Liver (tissue), 3 donors: ENCODE measurements at regions not wholly inside any gene's neighbourhood (a gene's known extent, or its start where the extent isn't known, plus 50 kb on each side); places are given as distances from the start of the nearest gene placed in this dataset.

Source experiments
- ATF3 ChIP-seq: IDR thresholded peaks from 2 replicates; pipeline ENCODE4 v1.6.1; 2016; ENCODE audit warnings: antibody characterized with exemption
- CTCF ChIP-seq: fragments of 150-350 bp; IDR thresholded peaks from 2 replicates; pipeline ENCODE4 v1.5.1; 2017; ENCODE audit warnings: improper control_type of control experiment, low read depth, low read length; ENCODE audit not compliant: missing input control
- EGR1 ChIP-seq, 2 donors: IDR thresholded peaks; 2 replicates each; pipeline ENCODE4 v1.6.1; 2016 to 2018; ENCODE audit warnings: antibody characterized with exemption in 2 of 2, low read depth in 2 of 2
- FOXA2 ChIP-seq: IDR thresholded peaks from 2 replicates; pipeline ENCODE4 v1.6.1; 2016; ENCODE audit warnings: antibody characterized with exemption
- GABPA ChIP-seq, 2 donors: IDR thresholded peaks in 1 of 2; conservative IDR thresholded peaks in 1 of 2; 2 replicates each; pipeline ENCODE4 v1.6.1; 2016; ENCODE audit warnings: antibody characterized with exemption in 2 of 2, mild to moderate bottlenecking in 1 of 2, moderate library complexity in 1 of 2
- HNF4A ChIP-seq, 2 donors: conservative IDR thresholded peaks; 2 replicates each; pipeline ENCODE4 v1.6.1; 2016; ENCODE audit warnings: antibody characterized with exemption in 2 of 2, mild to moderate bottlenecking in 2 of 2
- JUND ChIP-seq, 2 donors: IDR thresholded peaks; 2 replicates each; pipeline ENCODE4 v1.6.1; 2016; ENCODE audit warnings: antibody characterized with exemption in 2 of 2
- NR2F2 ChIP-seq: IDR thresholded peaks from 2 replicates; pipeline ENCODE4 v1.6.1; 2016; ENCODE audit warnings: antibody characterized with exemption
- RAD21 ChIP-seq, 2 donors: IDR thresholded peaks; 2 replicates each; pipeline ENCODE4 v1.6.1; 2016; ENCODE audit warnings: antibody characterized with exemption in 2 of 2, mild to moderate bottlenecking in 2 of 2
- YY1 ChIP-seq: IDR thresholded peaks from 2 replicates; pipeline ENCODE4 v1.6.1; 2016; ENCODE audit warnings: antibody characterized with exemption, mild to moderate bottlenecking
- TF ChIP-seq, protein P1 (sequence below): IDR thresholded peaks from 2 replicates; pipeline ENCODE4 v1.6.1; 2016; ENCODE audit warnings: antibody characterized with exemption
- TF ChIP-seq, protein P2 (sequence below): IDR thresholded peaks from 2 replicates; pipeline ENCODE4 v1.6.1; 2016; ENCODE audit warnings: antibody characterized with exemption
- donor health status: healthy.
- donor health status: healthy.

GRCh38 chr5:4576908-4577307 is 563.2 kb upstream of the ADAMTS16 start:
- no peak for TF ChIP-seq CTCF
- no peak for TF ChIP-seq GABPA (IDR thresholded peaks at IDR 0.05 in 1 of 2, conservative IDR thresholded peaks at IDR 0.05 in 1 of 2)
- no peak for TF ChIP-seq HNF4A (conservative IDR thresholded peaks at IDR 0.05)
- no peak for TF ChIP-seq FOXA2
- TF ChIP-seq, protein P1, sequence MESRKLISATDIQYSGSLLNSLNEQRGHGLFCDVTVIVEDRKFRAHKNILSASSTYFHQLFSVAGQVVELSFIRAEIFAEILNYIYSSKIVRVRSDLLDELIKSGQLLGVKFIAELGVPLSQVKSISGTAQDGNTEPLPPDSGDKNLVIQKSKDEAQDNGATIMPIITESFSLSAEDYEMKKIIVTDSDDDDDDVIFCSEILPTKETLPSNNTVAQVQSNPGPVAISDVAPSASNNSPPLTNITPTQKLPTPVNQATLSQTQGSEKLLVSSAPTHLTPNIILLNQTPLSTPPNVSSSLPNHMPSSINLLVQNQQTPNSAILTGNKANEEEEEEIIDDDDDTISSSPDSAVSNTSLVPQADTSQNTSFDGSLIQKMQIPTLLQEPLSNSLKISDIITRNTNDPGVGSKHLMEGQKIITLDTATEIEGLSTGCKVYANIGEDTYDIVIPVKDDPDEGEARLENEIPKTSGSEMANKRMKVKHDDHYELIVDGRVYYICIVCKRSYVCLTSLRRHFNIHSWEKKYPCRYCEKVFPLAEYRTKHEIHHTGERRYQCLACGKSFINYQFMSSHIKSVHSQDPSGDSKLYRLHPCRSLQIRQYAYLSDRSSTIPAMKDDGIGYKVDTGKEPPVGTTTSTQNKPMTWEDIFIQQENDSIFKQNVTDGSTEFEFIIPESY: no peak
- TF ChIP-seq, protein P2, sequence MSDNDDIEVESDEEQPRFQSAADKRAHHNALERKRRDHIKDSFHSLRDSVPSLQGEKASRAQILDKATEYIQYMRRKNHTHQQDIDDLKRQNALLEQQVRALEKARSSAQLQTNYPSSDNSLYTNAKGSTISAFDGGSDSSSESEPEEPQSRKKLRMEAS: no peak
- no peak for TF ChIP-seq RAD21 (IDR thresholded peaks at IDR 0.05)
- no peak for TF ChIP-seq NR2F2
- no peak for TF ChIP-seq YY1
- TF ChIP-seq EGR1 (IDR thresholded peaks at IDR 0.05; ENCODE audit: low read depth in 2 of 2): no peak
- no peak for TF ChIP-seq JUND (IDR thresholded peaks at IDR 0.05)
- no peak for TF ChIP-seq ATF3
